CD14-positive monocyte (primary cell): ENCODE measurements at regions not wholly inside any gene's neighbourhood (a gene's known extent, or its start where the extent isn't known, plus 50 kb on each side); places are given as distances from the start of the nearest gene placed in this dataset.

Experiments
- DNase-seq, 3 donors: peaks; one replicate each; pipeline ENCODE4 v3.0.0-alpha.2; 2011 to 2022
- H2AFZ ChIP-seq: 2 replicates; pipeline ENCODE4 v1.6.0; 2012; ENCODE audit warnings: mild to moderate bottlenecking, low read depth, low read length, inconsistent platforms; ENCODE audit not compliant: insufficient read depth, poor library complexity, severe bottlenecking
- H3K27ac ChIP-seq, 2 donors: 1 replicate in 1 of 2; 2 replicates in 1 of 2; pipeline ENCODE4 v1.5.1; 2012 to 2013; ENCODE audit warnings: low read length in 2 of 2, control low read depth in 1 of 2, inconsistent platforms in 1 of 2, low read depth in 1 of 2, mild to moderate bottlenecking in 1 of 2
- H3K27me3 ChIP-seq, 2 donors: one replicate each; pipeline versions ENCODE4 v1.6.0 to v1.6.1; 2011 to 2013; ENCODE audit warnings: low read length in 2 of 2; ENCODE audit not compliant: control insufficient read depth in 2 of 2, insufficient read depth in 2 of 2
- H3K36me3 ChIP-seq, 2 donors: replicated peaks in 1 of 2; 1 replicate in 1 of 2; 2 replicates in 1 of 2; pipeline versions ENCODE4 v1.5.1 to v1.6.1; 2012 to 2013; ENCODE audit warnings: low read length in 2 of 2, control low read depth in 1 of 2, inconsistent platforms in 1 of 2, mild to moderate bottlenecking in 1 of 2; ENCODE audit not compliant: insufficient read depth in 2 of 2, control insufficient read depth in 1 of 2
- H3K4me1 ChIP-seq, 2 donors: 1 replicate in 1 of 2; 2 replicates in 1 of 2; pipeline versions ENCODE4 v1.5.1 to v1.6.1; 2012 to 2013; ENCODE audit warnings: low read length in 2 of 2, control low read depth in 1 of 2, inconsistent platforms in 1 of 2, mild to moderate bottlenecking in 1 of 2, moderate library complexity in 1 of 2; ENCODE audit not compliant: insufficient read depth in 2 of 2, control insufficient read depth in 1 of 2
- H3K4me2 ChIP-seq: replicated peaks from 2 replicates; pipeline ENCODE3; 2012; ENCODE audit warnings: low read length, moderate library complexity, mild to moderate bottlenecking; ENCODE audit not compliant: poor library complexity, severe bottlenecking; ENCODE audit errors: extremely low read depth
- H3K4me3 ChIP-seq, 3 experiments: fragments of 200-600 bp in 1 of 3; sonication (generic) in 1 of 3; replicated peaks in 1 of 3; 1 replicate in 2 of 3; 2 replicates in 1 of 3; pipeline ENCODE4 v1.5.1; 2011 to 2013; ENCODE audit warnings: low read length in 3 of 3, mild to moderate bottlenecking in 3 of 3, control low read depth in 2 of 3, low read depth in 2 of 3, inconsistent platforms in 1 of 3, moderate library complexity in 1 of 3
- H3K79me2 ChIP-seq: 2 replicates; pipeline ENCODE4 v1.6.0; 2012; ENCODE audit warnings: mild to moderate bottlenecking, control low read depth, inconsistent platforms, low read length, moderate library complexity; ENCODE audit not compliant: insufficient read depth
- H3K9ac ChIP-seq: 2 replicates; pipeline ENCODE4 v1.6.0; 2017; ENCODE audit warnings: low read length, mild to moderate bottlenecking; ENCODE audit not compliant: insufficient read depth, poor library complexity, severe bottlenecking
- H3K9me3 ChIP-seq, 2 donors: replicated peaks in 1 of 2; 1 replicate in 1 of 2; 2 replicates in 1 of 2; pipeline versions ENCODE4 v1.5.1 to v1.6.1; 2012 to 2013; ENCODE audit warnings: low read length in 2 of 2, control low read depth in 1 of 2; ENCODE audit not compliant: control insufficient read depth in 1 of 2, insufficient read depth in 1 of 2
- H4K20me1 ChIP-seq: 2 replicates; pipeline ENCODE4 v1.6.0; 2012; ENCODE audit warnings: mild to moderate bottlenecking, low read length, control low read depth, moderate library complexity; ENCODE audit not compliant: insufficient read depth
- H3K27ac Mint-ChIP-seq, 7 donors: one replicate each; pipeline ENCODE4 v1.8.0; 2020; ENCODE audit warnings: mild to moderate bottlenecking in 7 of 7, mixed read lengths in 7 of 7, moderate library complexity in 6 of 7, inconsistent platforms in 2 of 7
- H3K27me3 Mint-ChIP-seq, 3 donors: one replicate each; pipeline ENCODE4 v1.8.0; 2021 to 2022; ENCODE audit warnings: low read depth in 3 of 3, mild to moderate bottlenecking in 3 of 3, mixed read lengths in 3 of 3, moderate library complexity in 3 of 3, inconsistent platforms in 1 of 3
- H3K36me3 Mint-ChIP-seq, 2 donors: one replicate each; pipeline ENCODE4 v1.8.0; 2020; ENCODE audit warnings: mixed read lengths in 2 of 2, inconsistent platforms in 1 of 2, mild to moderate bottlenecking in 1 of 2
- H3K4me1 Mint-ChIP-seq: one replicate; pipeline ENCODE4 v1.8.0; 2020; ENCODE audit warnings: mild to moderate bottlenecking, mixed read lengths
- H3K4me3 Mint-ChIP-seq, 2 donors: one replicate each; pipeline ENCODE4 v1.8.0; 2020; ENCODE audit warnings: mild to moderate bottlenecking in 2 of 2, mixed read lengths in 2 of 2, moderate library complexity in 1 of 2
- H3K9me3 Mint-ChIP-seq, 7 donors: one replicate each; pipeline ENCODE4 v1.8.0; 2020 to 2022; ENCODE audit warnings: mixed read lengths in 7 of 7, mild to moderate bottlenecking in 6 of 7, moderate library complexity in 6 of 7, inconsistent platforms in 2 of 7
- CTCF ChIP-seq: fragments of 200-600 bp; IDR thresholded peaks from one replicate; pipeline ENCODE4 v1.8.0; 2022; ENCODE audit warnings: antibody characterized with exemption, mild to moderate bottlenecking
- WGBS: methylation state at CpG from one replicate; pipeline ENCODE4 v1.1.5; 2013; ENCODE audit warnings: missing lambda C conversion rate; ENCODE audit not compliant: insufficient coverage; 5-methylcytosine and 5-hydroxymethylcytosine counted together
- intact Hi-C, 2 donors: fragments of 100-400 bp; cut with micrococcal nuclease; formaldehyde crosslinking; loops; one replicate each; pipeline versions ENCODE4 v1.15.0 to v1.15.1; 2023

DNA sequence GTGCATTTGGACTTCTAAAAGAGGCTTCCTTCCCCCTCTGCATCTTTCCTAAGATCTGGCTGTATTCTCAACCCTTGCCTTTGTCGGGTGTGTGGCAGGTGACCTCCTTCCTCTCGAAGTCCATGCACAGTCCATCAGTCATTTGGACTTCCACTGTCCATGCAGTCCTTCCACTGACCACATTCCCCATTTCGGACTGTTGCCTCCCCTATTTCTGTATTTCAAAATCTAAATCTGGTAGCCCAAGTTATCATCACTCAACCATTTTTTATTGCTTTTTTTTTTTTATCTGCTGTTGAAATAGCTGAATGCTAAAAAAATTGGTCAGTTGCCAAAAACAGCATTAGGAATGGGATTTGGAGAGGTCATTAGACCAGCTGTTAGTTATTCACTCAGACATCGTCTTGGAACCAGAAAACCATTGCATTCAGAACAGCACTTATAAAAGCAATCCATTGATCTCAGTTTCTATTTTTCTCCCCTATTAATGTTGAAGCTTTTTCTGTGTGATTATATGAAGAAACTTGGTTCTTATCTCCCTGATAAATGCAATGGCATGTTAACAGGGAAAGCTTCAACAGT is 575.6 kb downstream of the KIF20B start:
- H3K4me3 Mint-ChIP-seq, result no peak overlapping the region
- no peaks in the 10 kb centered on the region for H3K4me1 Mint-ChIP-seq
- Histone ChIP-seq H2AFZ (no peak overlapping the region), H3K27ac (no peak overlapping the region), H3K9ac (no peak overlapping the region), H3K4me3 (no peak overlapping the region), H3K79me2 (no peaks in the 10 kb centered on the region), H3K36me3 (no peaks in the 10 kb centered on the region), H3K9me3 (no peaks in the 10 kb centered on the region), H3K27me3 (no peaks in the 10 kb centered on the region), H4K20me1 (no peaks in the 10 kb centered on the region), H3K4me1 (no peaks in the 10 kb centered on the region), H3K4me2 (no peak overlapping the region)
- no peak for DNase-seq
- 91% methylated on average over 2 of the region's 4 CpGs for WGBS
- H3K27ac Mint-ChIP-seq, result no peak overlapping the region
- peaks cover 0 to 2% (median 0%) of the 10 kb centered on the region in 7 donors for H3K9me3 Mint-ChIP-seq
- no peaks in the 10 kb centered on the region for H3K27me3 Mint-ChIP-seq
- no peak for TF ChIP-seq CTCF
- no peaks in the 10 kb centered on the region for H3K36me3 Mint-ChIP-seq
- intact Hi-C loops, result no loop called here

DNA sequence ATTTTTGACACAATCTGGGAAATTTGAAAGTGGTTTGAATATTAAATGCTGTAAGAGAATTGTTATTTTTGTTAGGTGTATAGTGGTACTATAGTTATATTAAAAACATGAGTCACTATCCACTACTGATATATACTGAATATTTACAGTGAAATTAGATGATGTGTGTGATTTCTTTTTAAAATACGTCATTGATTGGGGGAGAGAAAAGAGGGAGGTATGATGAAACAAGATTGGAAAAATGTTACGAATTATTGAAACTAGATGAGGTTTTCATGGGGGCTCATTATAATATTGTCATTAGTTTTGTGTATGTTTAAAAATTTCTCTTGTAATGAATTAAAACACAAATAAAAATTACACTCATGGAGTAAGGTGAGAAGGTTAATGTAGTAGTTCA is 571.4 kb downstream of the HTR7 start:
- Histone ChIP-seq H3K4me1 (no peaks in the 10 kb centered on the region), H3K27ac (no peak overlapping the region), H3K4me3 (no peak overlapping the region), H4K20me1 (no peaks in the 10 kb centered on the region), H3K4me2 (no peak overlapping the region), H3K79me2 (no peaks in the 10 kb centered on the region), H2AFZ (no peak overlapping the region), H3K9ac (no peak overlapping the region), H3K36me3 (no peaks in the 10 kb centered on the region), H3K27me3 (no peaks in the 10 kb centered on the region), H3K9me3 (no peaks in the 10 kb centered on the region)
- Mint-ChIP-seq H3K27me3 (no peaks in the 10 kb centered on the region), H3K4me1 (peaks cover 5% of the 10 kb centered on the region), H3K36me3 (no peaks in the 10 kb centered on the region), H3K27ac (no peak overlapping the region), H3K9me3 (peaks cover 0 to 3% (median 0%) of the 10 kb centered on the region in 7 donors), H3K4me3 (no peak overlapping the region)
- WGBS, result 80% methylated on average over 1 of the region's 2 CpGs
- intact Hi-C loops, result no loop called here
- no peak for TF ChIP-seq CTCF
- DNase-seq, result no peak
